Smooth muscle cell (in vitro differentiated cells): ENCODE measurements at regions not wholly inside any gene's neighbourhood (a gene's known extent, or its start where the extent isn't known, plus 50 kb on each side); places are given as distances from the start of the nearest gene placed in this dataset.

Source experiments
- DNase-seq: peaks from one replicate; lab custom pipeline; 2025; ENCODE audit not compliant: unreplicated experiment; lab: John Stamatoyannopoulos, UW
- H2AFZ ChIP-seq: fragments of 200-600 bp; sonication (generic); 2 replicates; pipeline ENCODE4 v1.6.0; 2016; ENCODE audit warnings: antibody characterized with exemption, low read depth, mild to moderate bottlenecking
- H3F3A ChIP-seq: fragments of 200-600 bp; sonication (generic); 2 replicates; pipeline ENCODE4 v1.6.0; 2017; ENCODE audit warnings: antibody characterized with exemption, low read depth
- H3K27ac ChIP-seq: fragments of 200-600 bp; sonication (generic); 2 replicates; pipeline ENCODE4 v1.5.1; 2016; ENCODE audit warnings: low read depth, mild to moderate bottlenecking
- H3K27me3 ChIP-seq: fragments of 200-600 bp; sonication (generic); 2 replicates; pipeline ENCODE4 v1.6.1; 2016; ENCODE audit warnings: low read depth, mild to moderate bottlenecking
- H3K36me3 ChIP-seq: fragments of 200-600 bp; sonication (generic); 2 replicates; pipeline ENCODE4 v1.5.1; 2016; ENCODE audit warnings: low read depth
- H3K4me1 ChIP-seq: fragments of 200-600 bp; sonication (generic); 2 replicates; pipeline ENCODE4 v1.5.1; 2016; ENCODE audit warnings: low read depth
- H3K4me2 ChIP-seq: fragments of 200-600 bp; sonication (generic); 2 replicates; pipeline ENCODE4 v1.6.0; 2016; ENCODE audit warnings: mild to moderate bottlenecking
- H3K4me3 ChIP-seq: fragments of 200-600 bp; sonication (generic); 2 replicates; pipeline ENCODE4 v1.5.1; 2016; ENCODE audit warnings: mild to moderate bottlenecking
- H3K79me2 ChIP-seq: fragments of 200-600 bp; sonication (generic); 2 replicates; pipeline ENCODE4 v1.6.0; 2016; ENCODE audit warnings: low read depth, mild to moderate bottlenecking
- H3K9ac ChIP-seq: fragments of 200-600 bp; sonication (generic); 2 replicates; pipeline ENCODE4 v1.6.0; 2016; ENCODE audit warnings: low read depth
- H3K9me3 ChIP-seq: fragments of 200-600 bp; sonication (generic); replicated peaks from 2 replicates; pipeline ENCODE4 v1.5.1; 2016; ENCODE audit warnings: low read depth
- H4K20me1 ChIP-seq: fragments of 200-600 bp; sonication (generic); 2 replicates; pipeline ENCODE4 v1.6.0; 2016; ENCODE audit warnings: low read depth
- WGBS: methylation state at CpG from one replicate; pipeline ENCODE4 v1.1.7; 2016; ENCODE audit warnings: low lambda C conversion rate; 5-methylcytosine and 5-hydroxymethylcytosine counted together
- TF ChIP-seq, protein P1 (sequence below): fragments of 200-600 bp; sonication (generic); IDR thresholded peaks from 2 replicates; pipeline ENCODE4 v1.5.1; 2017; ENCODE audit warnings: borderline replicate concordance, mild to moderate bottlenecking, antibody characterized with exemption; ENCODE audit not compliant: insufficient read depth, poor library complexity, severe bottlenecking

DNA sequence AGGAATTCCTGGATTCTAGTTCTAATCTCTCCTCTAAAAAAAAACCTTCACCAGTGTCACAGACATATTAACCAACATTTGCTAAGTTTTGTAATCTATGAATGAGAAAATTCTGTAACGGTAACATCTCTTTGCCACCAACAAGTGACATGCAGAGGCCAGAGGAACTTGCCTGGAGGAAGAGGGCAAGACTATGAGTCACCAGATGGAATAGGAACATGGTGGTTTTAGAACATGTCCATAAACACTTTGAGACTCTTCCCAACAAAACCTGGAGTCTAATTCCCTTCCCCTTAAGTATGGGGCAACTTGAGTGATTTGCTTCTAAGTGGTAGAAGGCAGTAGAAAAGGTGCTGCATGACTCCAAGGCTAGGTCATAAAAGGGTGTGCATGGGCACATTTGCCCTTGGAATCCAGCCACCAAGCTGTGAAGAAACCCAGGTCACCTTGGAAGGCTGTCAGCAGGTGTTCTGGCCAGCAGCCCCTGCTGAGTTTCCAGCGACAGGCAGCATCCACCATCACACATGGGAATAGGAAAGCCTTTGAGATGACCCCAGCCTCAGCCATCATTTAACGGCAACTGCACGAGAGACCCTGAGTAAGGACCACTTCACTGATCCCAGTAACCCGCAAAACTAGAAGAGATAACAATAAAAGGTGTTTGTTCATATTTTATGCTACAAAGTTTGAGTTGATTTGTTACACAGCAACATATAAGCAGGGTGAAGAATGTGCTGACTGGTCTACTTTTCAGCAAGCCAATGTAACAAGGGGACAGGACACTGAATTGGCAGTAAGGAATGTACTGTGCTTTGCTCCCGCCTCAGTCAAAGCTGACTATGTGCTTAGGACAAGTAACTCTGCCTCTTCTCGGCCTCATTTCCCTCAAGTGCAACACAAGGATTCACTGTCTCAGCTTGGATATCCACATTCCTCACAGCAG, 90.6 kb downstream of the SKA1 start:
- Histone ChIP-seq H3F3A (no peaks in the 10 kb centered on the region), H3K9me3 (no peaks in the 10 kb centered on the region), H3K9ac (no peak overlapping the region), H3K4me1 (no peaks in the 10 kb centered on the region), H3K27ac (no peak overlapping the region), H4K20me1 (no peaks in the 10 kb centered on the region), H3K4me3 (no peak overlapping the region), H3K27me3 (no peaks in the 10 kb centered on the region), H3K79me2 (no peaks in the 10 kb centered on the region), H3K4me2 (no peak overlapping the region), H3K36me3 (no peaks in the 10 kb centered on the region), H2AFZ (no peak overlapping the region)
- 87% methylated on average over 7 of the region's 7 CpGs for WGBS
- no peak for DNase-seq
- TF ChIP-seq, protein P1, sequence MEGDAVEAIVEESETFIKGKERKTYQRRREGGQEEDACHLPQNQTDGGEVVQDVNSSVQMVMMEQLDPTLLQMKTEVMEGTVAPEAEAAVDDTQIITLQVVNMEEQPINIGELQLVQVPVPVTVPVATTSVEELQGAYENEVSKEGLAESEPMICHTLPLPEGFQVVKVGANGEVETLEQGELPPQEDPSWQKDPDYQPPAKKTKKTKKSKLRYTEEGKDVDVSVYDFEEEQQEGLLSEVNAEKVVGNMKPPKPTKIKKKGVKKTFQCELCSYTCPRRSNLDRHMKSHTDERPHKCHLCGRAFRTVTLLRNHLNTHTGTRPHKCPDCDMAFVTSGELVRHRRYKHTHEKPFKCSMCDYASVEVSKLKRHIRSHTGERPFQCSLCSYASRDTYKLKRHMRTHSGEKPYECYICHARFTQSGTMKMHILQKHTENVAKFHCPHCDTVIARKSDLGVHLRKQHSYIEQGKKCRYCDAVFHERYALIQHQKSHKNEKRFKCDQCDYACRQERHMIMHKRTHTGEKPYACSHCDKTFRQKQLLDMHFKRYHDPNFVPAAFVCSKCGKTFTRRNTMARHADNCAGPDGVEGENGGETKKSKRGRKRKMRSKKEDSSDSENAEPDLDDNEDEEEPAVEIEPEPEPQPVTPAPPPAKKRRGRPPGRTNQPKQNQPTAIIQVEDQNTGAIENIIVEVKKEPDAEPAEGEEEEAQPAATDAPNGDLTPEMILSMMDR, result no peak

- H3K36me3 ChIP-seq, result no peaks in the 10 kb centered on the region
- H3F3A ChIP-seq, result no peaks in the 10 kb centered on the region
- no peaks in the 10 kb centered on the region for H3K79me2 ChIP-seq
- no peak overlapping the region for H3K27ac ChIP-seq
- H3K4me3 ChIP-seq, result no peak overlapping the region
- no peaks in the 10 kb centered on the region for H3K9me3 ChIP-seq
- H3K27me3 ChIP-seq, result no peaks in the 10 kb centered on the region
- H2AFZ ChIP-seq, result no peak overlapping the region
- no peaks in the 10 kb centered on the region for H4K20me1 ChIP-seq
- no peak overlapping the region for H3K9ac ChIP-seq
- TF ChIP-seq, protein P1, result no peak
- no peaks in the 10 kb centered on the region for H3K4me1 ChIP-seq
- no peak overlapping the region for H3K4me2 ChIP-seq
- no peak for DNase-seq
Observed at GRCh38 chr18:50466634-50467033, 91.8 kb downstream of the SKA1 start.

GRCh38 chr18:50468807-50469206, 91.1 kb upstream of the MAPK4 start:
- Histone ChIP-seq H3K4me3 (no peak overlapping the region), H2AFZ (no peak overlapping the region), H3K79me2 (no peaks in the 10 kb centered on the region), H4K20me1 (no peaks in the 10 kb centered on the region), H3K27me3 (no peaks in the 10 kb centered on the region), H3K9ac (no peak overlapping the region), H3K4me2 (no peak overlapping the region), H3K36me3 (no peaks in the 10 kb centered on the region), H3K27ac (no peak overlapping the region), H3K4me1 (no peaks in the 10 kb centered on the region), H3K9me3 (no peaks in the 10 kb centered on the region), H3F3A (no peaks in the 10 kb centered on the region)
- no peak for DNase-seq
- WGBS, result 95% methylated on average over 2 of the region's 2 CpGs
- TF ChIP-seq, protein P1, result no peak

DNA sequence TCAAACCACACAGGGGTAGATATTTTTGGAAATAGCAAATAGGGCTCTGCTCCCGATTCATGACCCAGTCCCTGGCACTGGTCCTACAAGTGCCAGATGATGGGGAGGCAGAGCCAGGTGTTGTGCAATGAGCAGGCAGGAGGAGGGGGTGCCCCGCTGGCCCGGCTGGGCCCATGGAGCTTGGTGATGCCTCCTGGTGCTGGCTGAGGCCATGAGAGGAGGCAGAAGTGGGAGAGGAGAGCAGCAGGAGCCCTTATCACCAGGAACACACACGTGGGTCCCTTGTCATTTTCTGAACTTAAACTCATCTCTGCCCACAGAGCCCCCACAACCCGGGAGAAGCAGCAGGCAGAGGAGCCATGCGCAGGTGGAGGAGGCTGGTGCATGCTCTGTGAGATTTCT, 90.5 kb upstream of the MAPK4 start:
- Histone ChIP-seq H3K27ac (no peak overlapping the region), H2AFZ (no peak overlapping the region), H3K27me3 (no peaks in the 10 kb centered on the region), H3K36me3 (no peaks in the 10 kb centered on the region), H3F3A (no peaks in the 10 kb centered on the region), H4K20me1 (no peaks in the 10 kb centered on the region), H3K9ac (no peak overlapping the region), H3K9me3 (no peaks in the 10 kb centered on the region), H3K79me2 (no peaks in the 10 kb centered on the region), H3K4me3 (no peak overlapping the region), H3K4me1 (no peaks in the 10 kb centered on the region), H3K4me2 (no peak overlapping the region)
- TF ChIP-seq, protein P1, result no peak
- 90% methylated on average over 6 of the region's 6 CpGs for WGBS
- DNase-seq, result no peak
